Stimulated activated CD8-positive, alpha-beta memory T cell treated with anti-CD3 and anti-CD28 coated beads, Interleukin-4, amount 100 ng/mL, for 4 hours (primary cell): ENCODE measurements at regions not wholly inside any gene's neighbourhood (a gene's known extent, or its start where the extent isn't known, plus 50 kb on each side); places are given as distances from the start of the nearest gene placed in this dataset.

Experiments
- DNase-seq, 2 donors: peaks; one replicate each; pipeline ENCODE4 v3.0.0-alpha.2; 2020; ENCODE audit warnings: low read depth in 2 of 2, low spot score in 1 of 2

DNA sequence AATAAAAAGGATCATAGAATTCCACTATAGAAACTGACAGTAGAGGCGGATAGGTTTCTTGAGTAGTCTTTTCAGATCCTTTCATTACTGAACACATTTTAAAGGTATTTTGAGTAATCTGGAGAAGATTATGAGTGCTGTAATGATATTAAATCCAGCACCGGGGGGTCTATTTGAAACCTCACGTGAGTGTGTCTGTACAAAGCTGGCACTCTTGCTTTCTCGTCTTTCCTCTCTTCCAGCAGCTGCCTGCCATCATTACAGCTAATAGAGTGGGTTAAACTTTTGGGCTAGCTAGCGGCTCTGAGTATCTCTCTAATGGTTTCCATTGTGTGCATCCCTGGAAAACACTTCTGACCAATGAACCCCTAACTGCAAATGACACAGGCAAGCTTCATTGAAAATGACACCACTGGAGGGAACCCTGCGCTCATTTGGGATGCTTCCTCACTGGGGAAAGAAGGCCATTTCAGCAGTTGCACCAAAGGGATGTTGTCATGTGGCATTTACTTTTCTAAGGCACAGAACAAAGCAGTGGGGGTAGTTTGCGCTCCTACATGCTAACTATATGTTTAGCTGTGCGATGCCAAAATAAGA lies 101.0 kb downstream of the HRH4 start:
- DNase-seq = no peak

GRCh38 chr18:24567199-24567598 lies 106.8 kb downstream of the HRH4 start:
- no peak for DNase-seq

DNA sequence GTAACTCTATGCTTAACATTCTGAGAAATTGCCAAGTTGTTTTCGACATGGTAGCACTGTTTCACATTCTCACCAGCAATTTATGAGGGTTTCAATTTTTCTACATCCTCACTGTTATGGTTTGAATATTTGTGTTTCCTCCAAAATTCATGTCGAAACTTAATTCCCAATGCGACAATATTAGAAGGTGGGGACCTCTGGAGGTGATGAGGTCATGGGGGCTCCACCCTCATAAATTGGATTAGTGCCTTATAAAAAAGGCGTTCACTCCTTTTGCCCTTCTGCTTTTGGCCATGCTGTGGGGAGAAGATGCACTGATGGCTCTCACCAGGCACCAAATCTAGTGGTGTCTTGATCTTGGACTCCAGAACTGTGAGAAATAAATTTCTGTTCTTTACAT lies 110.3 kb downstream of the HRH4 start:
- DNase-seq = no peak

GRCh38 chr18:24582771-24583170 lies 122.3 kb downstream of the HRH4 start:
- DNase-seq = no peak

GRCh38 chr18:24584205-24584604 lies 123.8 kb downstream of the HRH4 start:
- no peak for DNase-seq

GRCh38 chr18:24584813-24585212 lies 124.4 kb downstream of the HRH4 start:
- no peak for DNase-seq

DNA sequence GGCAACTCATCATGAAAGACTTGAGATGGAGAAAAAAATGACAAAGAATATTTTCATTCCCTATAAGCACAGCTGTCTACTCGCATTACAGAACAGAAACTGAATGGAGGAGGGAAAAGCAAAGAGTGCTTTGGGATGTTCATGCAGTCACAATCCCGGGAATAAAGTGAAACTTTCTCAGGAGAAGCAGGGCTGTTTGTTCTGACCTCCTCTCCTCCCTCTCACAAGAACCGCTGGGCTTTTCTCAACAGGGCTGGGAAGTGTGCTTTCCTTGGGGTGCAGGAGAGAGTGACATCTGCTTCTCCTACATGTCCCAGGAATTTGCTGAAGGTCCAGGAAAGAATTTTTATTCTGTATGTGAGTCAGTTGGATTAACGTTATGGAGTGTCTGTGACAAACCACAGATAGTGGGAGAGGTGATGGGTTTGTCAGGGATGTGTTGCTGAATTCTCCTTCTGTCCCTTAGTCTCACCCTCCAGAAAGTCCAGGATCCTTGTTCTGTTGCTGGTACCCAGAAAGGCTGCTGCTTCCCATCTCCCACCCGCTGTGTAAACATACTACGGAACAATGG lies 125.6 kb downstream of the HRH4 start:
- DNase-seq = no peak

- no peak for DNase-seq
Observed at GRCh38 chr18:24586662-24587360, 126.4 kb downstream of the HRH4 start.

DNA sequence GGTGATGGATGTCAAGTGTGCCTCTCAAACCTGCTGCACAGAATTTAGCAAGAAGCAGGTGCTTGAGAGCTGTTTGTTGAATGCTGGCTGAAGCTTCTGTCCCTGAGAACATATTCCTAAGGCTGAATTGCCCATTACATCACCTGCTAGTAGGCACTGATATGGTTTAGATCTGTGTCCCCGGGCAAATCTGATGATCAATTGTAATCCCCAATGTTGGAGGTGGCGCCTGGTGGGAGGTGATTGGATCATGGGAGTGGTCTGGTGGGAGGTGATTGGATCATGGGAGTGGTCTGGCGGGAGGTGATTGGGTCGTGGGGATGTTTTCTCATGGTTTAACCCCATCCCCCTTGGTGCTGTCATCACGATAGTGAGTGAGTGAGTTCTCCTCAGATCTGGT lies 128.0 kb downstream of the HRH4 start:
- DNase-seq = no peak

DNA sequence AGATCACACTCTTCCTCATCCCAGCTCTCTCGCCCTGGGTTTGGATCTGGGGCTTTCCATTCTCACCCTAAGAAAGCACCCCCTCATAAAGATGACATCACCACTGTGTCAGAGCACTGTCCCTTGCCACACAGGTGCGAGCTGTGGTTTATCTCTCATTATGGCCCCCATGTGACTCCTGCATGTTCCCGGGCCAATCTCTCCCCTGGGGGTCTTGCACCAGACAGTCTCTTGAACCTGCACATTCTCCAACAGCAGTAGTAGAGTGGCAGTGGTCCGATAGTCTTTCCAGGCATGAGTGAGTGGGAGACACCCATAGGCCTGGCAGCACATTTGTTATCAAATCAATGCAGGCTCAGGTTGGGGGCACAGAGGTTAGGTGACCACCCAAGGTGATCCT lies 130.5 kb downstream of the HRH4 start:
- no peak for DNase-seq

GRCh38 chr18:24593401-24593800 lies 133.0 kb downstream of the HRH4 start:
- no peak for DNase-seq

DNA sequence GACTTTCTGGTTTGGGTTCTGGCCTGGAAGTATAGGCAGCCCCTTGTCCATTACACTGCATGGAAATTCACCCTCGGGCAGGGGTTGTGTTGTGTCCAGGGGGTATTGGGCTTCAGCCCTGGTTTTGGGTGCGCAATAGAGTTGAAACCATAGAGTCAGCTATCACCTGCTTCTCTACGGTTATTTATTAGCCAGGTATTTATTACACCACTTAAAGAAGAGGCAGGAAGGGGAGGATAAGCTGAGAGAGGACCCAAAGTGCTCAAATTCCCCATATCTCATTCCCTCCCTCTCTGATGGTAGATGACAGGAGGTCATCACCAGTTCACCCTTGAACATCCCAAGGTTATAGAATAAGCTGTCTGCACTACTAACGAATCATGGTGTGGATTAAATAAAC lies 133.4 kb downstream of the HRH4 start:
- DNase-seq = no peak

- DNase-seq = no peak
Observed at GRCh38 chr18:24595561-24596031, 135.2 kb downstream of the HRH4 start.

DNA sequence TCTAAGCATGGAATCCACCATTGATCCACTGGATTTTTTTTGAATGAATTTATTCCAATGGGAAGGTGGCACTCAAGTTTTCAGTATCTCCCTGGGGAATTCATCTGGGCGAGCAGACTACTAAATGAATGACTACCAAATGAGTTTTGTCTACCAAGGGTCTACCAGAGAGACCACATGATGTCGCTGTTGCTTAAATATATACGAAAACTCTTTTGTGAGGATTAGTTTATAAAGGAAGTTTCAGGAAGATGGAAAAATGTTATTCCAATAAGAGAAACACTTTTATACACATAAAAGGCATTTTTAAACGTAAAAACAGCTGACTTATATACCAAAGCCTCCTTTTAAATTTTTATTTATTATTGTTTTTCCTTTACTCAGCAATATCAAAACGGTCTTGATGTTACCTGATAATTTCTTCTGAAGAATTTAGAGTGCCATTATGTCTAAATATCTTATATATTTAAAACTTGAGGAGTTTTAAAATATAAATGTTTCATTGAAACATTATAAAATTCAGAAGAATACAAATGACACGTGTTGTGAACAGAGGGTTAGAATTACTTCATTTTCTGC lies 139.7 kb downstream of the HRH4 start:
- no peak for DNase-seq

- no peak for DNase-seq
Observed at GRCh38 chr18:24601585-24601984, 141.1 kb downstream of the HRH4 start.

GRCh38 chr18:24602201-24602600 lies 141.8 kb downstream of the HRH4 start:
- no peak for DNase-seq

GRCh38 chr18:24603151-24603550 lies 142.7 kb downstream of the HRH4 start:
- no peak for DNase-seq

GRCh38 chr18:24605444-24605843 lies 145.0 kb downstream of the HRH4 start:
- DNase-seq = no peak

DNA sequence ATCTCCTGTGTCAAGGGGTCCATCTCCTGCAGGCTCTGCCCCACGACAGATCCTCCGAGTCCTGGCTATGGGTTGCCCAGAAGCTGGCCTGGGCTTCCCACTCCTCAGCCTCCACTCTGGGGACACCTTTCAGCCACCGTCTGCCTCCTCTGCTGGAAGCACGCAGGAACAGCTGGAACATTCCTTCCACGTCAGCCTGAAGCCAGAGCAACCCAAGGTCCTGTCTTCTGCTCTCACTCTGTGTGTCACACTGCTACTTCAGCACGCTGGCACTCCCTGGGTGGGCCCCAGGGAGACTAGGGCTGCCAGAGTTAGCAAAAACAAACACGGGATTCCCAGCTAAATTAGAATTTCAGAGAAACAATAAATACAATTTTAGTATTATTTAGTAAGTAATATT lies 148.8 kb downstream of the HRH4 start:
- no peak for DNase-seq

DNA sequence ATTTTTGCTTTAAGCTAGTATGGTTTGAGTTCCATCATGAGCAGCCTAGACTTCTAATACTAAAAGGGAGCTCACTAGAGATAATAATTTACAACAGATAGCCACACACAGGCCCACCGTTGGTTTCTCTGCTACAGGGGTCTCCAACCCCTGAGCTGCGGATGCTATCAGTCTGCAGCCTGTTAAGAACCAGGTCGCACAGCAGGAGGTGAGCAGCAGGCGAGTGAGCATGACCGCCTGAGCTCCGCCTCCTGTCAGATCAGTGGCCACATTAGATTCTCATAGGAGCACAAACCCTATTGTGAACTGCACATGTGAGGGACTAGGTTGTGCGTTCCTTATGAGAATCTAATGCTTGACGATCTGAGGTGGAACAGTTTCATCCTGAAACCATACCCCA lies 150.6 kb downstream of the HRH4 start:
- DNase-seq = no peak

GRCh38 chr18:24613896-24614640 lies 153.6 kb downstream of the HRH4 start:
- no peak for DNase-seq

DNA sequence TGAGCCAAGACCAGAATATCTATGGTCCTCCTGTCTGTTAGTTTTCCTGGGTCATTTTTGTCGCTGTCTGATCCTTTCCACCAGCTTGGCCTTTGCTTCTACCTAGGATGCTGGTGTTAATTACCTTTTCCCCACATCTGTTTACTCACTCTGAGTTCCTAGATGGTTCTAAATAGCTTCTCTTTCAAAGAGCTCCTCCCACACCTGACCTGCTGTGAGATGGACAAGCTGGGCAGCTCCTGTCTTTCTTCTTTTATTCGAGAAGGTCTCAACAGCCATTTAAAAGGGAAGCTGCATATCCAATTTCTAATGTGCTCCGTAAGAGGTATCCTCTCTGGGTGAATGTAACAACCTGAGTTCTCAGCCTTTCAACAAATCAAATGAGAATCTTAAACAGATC lies 156.2 kb downstream of the HRH4 start:
- DNase-seq = no peak
